ENCODE measurements at regions not wholly inside any gene's neighbourhood (a gene's known extent, or its start where the extent isn't known, plus 50 kb on each side); places are given as distances from the start of the nearest gene placed in this dataset.

- TF ChIP-seq CTCF (IDR thresholded peaks at IDR 0.05; ENCODE audit: poor library complexity, severe bottlenecking) (no peak), MXI1 (conservative IDR thresholded peaks at IDR 0.05; ENCODE audit: poor library complexity, severe bottlenecking) (peak; percentile 56), TAF1 (IDR thresholded peaks at IDR 0.05; ENCODE audit: low read depth) (no peak), SMC3 (conservative IDR thresholded peaks at IDR 0.05; ENCODE audit: poor library complexity) (no peak)
Measured at GRCh38 chr2:200185628-200186000, 120.9 kb upstream of the SPATS2L start.

Measured in neural cell (in vitro differentiated cells).